Mammary epithelial cell (primary cell): ENCODE measurements at regions not wholly inside any gene's neighbourhood (a gene's known extent, or its start where the extent isn't known, plus 50 kb on each side); places are given as distances from the start of the nearest gene placed in this dataset.

Experiments
- EZH2 ChIP-seq: IDR thresholded peaks from 2 replicates; pipeline ENCODE4 v1.6.1; 2012; ENCODE audit warnings: low read length, inconsistent platforms, borderline replicate concordance
- TF ChIP-seq, protein P1 (sequence below), 2 donors: IDR thresholded peaks in 1 of 2; conservative IDR thresholded peaks in 1 of 2; 2 replicates each; pipeline ENCODE4 v1.5.1; 2011 to 2012; ENCODE audit warnings: inconsistent platforms in 2 of 2, low read length in 2 of 2, mild to moderate bottlenecking in 2 of 2, control low read depth in 1 of 2, low read depth in 1 of 2; ENCODE audit not compliant: insufficient read depth in 1 of 2; ENCODE audit errors: extremely low read depth in 1 of 2

DNA sequence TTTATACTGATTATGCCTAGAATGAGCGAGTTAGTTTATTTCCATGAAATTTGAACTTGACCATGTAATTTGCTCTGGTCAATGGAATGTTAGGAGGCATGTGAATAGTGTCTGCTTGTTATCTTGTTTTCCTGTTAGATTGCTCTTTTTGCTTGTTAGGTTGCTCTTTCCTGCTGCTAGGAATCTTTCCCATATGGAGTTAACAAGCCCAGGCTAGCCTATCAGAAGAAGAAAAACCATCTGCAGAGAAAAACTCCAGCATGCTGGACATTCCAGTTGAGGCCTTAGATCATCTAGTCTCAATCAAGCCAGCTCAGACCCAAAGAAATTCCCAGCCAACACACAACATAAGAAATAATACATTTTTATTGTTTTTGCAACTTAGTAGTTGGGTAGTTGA, 470.2 kb upstream of the AGTR1 start:
- TF ChIP-seq, protein P1, sequence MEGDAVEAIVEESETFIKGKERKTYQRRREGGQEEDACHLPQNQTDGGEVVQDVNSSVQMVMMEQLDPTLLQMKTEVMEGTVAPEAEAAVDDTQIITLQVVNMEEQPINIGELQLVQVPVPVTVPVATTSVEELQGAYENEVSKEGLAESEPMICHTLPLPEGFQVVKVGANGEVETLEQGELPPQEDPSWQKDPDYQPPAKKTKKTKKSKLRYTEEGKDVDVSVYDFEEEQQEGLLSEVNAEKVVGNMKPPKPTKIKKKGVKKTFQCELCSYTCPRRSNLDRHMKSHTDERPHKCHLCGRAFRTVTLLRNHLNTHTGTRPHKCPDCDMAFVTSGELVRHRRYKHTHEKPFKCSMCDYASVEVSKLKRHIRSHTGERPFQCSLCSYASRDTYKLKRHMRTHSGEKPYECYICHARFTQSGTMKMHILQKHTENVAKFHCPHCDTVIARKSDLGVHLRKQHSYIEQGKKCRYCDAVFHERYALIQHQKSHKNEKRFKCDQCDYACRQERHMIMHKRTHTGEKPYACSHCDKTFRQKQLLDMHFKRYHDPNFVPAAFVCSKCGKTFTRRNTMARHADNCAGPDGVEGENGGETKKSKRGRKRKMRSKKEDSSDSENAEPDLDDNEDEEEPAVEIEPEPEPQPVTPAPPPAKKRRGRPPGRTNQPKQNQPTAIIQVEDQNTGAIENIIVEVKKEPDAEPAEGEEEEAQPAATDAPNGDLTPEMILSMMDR (conservative IDR thresholded peaks at IDR 0.05 in 1 of 2, IDR thresholded peaks at IDR 0.05 in 1 of 2; ENCODE audit: extremely low read depth in 1 of 2, insufficient read depth in 1 of 2, low read depth in 1 of 2, low read length in 2 of 2): no peak
- TF ChIP-seq EZH2: no peak
